GM23338 (cell line): ENCODE measurements at regions not wholly inside any gene's neighbourhood (a gene's known extent, or its start where the extent isn't known, plus 50 kb on each side); places are given as distances from the start of the nearest gene placed in this dataset.
A peak's percentile ranks its signal among the peaks of the same experiment; 100 is the strongest.

Experiments
- ATAC-seq: fragments of 200-7000 bp; cut with Tn5 transposase; 3 replicates; pipeline ENCODE4 v1.9.1; 2020
- DNase-seq: peaks from one replicate; pipeline ENCODE4 v3.0.0-alpha.2; 2015; ENCODE audit warnings: low spot score
- H2AFZ ChIP-seq: fragments of 200-600 bp; sonication (generic); 2 replicates; pipeline ENCODE4 v1.8.0; 2016; ENCODE audit warnings: antibody characterized with exemption, mild to moderate bottlenecking, moderate library complexity
- H3F3A ChIP-seq: fragments of 200-600 bp; sonication (generic); replicated peaks from 2 replicates; pipeline ENCODE4 v1.8.0; 2017; ENCODE audit warnings: antibody characterized with exemption, mixed run types, low read depth
- H3K27ac ChIP-seq: fragments of 200-600 bp; sonication (generic); 2 replicates; pipeline ENCODE4 v1.6.1; 2016; ENCODE audit warnings: low read depth
- H3K27me3 ChIP-seq: fragments of 200-600 bp; sonication (generic); 2 replicates; pipeline ENCODE4 v1.8.0; 2016; ENCODE audit warnings: mild to moderate bottlenecking, mixed run types, moderate library complexity; ENCODE audit not compliant: insufficient read depth
- H3K36me3 ChIP-seq: fragments of 200-600 bp; sonication (generic); 2 replicates; pipeline ENCODE4 v1.8.0; 2016; ENCODE audit warnings: mild to moderate bottlenecking; ENCODE audit not compliant: insufficient read depth
- H3K4me1 ChIP-seq: fragments of 200-600 bp; sonication (generic); 2 replicates; pipeline ENCODE4 v1.8.0; 2016; ENCODE audit warnings: mild to moderate bottlenecking, moderate library complexity; ENCODE audit not compliant: insufficient read depth
- H3K4me2 ChIP-seq: fragments of 200-600 bp; sonication (generic); 2 replicates; pipeline ENCODE4 v1.7.1; 2017; ENCODE audit warnings: mixed run types
- H3K4me3 ChIP-seq: fragments of 200-600 bp; sonication (generic); 2 replicates; pipeline ENCODE4 v1.6.1; 2016; ENCODE audit warnings: mixed run types
- H3K79me2 ChIP-seq: fragments of 200-600 bp; sonication (generic); replicated peaks from 2 replicates; pipeline ENCODE4 v1.8.0; 2017; ENCODE audit warnings: mild to moderate bottlenecking; ENCODE audit not compliant: insufficient read depth
- H3K9me2 ChIP-seq: fragments of 200-600 bp; sonication (generic); 2 replicates; pipeline ENCODE4 v1.8.0; 2017; ENCODE audit not compliant: insufficient read depth
- H4K20me1 ChIP-seq: fragments of 200-600 bp; sonication (generic); replicated peaks from 2 replicates; pipeline ENCODE4 v1.8.0; 2017; ENCODE audit warnings: mild to moderate bottlenecking; ENCODE audit not compliant: insufficient read depth
- H3K27ac Mint-ChIP-seq: 2 replicates; pipeline ENCODE4 v1.8.0; 2020; ENCODE audit warnings: inconsistent platforms, mild to moderate bottlenecking, moderate library complexity, mixed read lengths
- H3K27me3 Mint-ChIP-seq: 3 replicates; pipeline ENCODE4 v1.8.0; 2022; ENCODE audit warnings: low read depth, mild to moderate bottlenecking, moderate library complexity, mixed read lengths, inconsistent platforms; ENCODE audit not compliant: insufficient read depth, poor library complexity
- H3K36me3 Mint-ChIP-seq: 3 replicates; pipeline ENCODE4 v1.8.0; 2021; ENCODE audit warnings: low read depth, mild to moderate bottlenecking, inconsistent platforms, moderate library complexity, mixed read lengths
- H3K4me1 Mint-ChIP-seq: 3 replicates; pipeline ENCODE4 v1.8.0; 2020; ENCODE audit warnings: mild to moderate bottlenecking, inconsistent platforms, mixed read lengths
- H3K4me3 Mint-ChIP-seq: 3 replicates; pipeline ENCODE4 v1.8.0; 2021; ENCODE audit warnings: moderate library complexity, mild to moderate bottlenecking, inconsistent platforms, mixed read lengths
- H3K9me3 Mint-ChIP-seq: 3 replicates; pipeline ENCODE4 v1.8.0; 2020; ENCODE audit warnings: moderate library complexity, mild to moderate bottlenecking, inconsistent platforms, mixed read lengths
- CREB1 ChIP-seq: fragments of 250-450 bp; sonication (Bioruptor Pico); IDR thresholded peaks from 2 replicates; pipeline ENCODE4 v1.5.0; 2020; ENCODE audit warnings: low read depth, mild to moderate bottlenecking, moderate library complexity
- CTCF ChIP-seq, 2 experiments: fragments of 200-600 bp in 1 of 2; sonication (generic) in 1 of 2; conservative IDR thresholded peaks; 2 replicates each; pipeline versions ENCODE4 v1.5.1 to v1.6.1; 2016 to 2017; ENCODE audit warnings: antibody characterized with exemption in 2 of 2, low read depth in 2 of 2, mild to moderate bottlenecking in 2 of 2, moderate library complexity in 1 of 2
- EZH2phosphoT487 ChIP-seq: fragments of 200-600 bp; sonication (generic); IDR thresholded peaks from one replicate; pipeline ENCODE4 v1.8.1; 2018; ENCODE audit warnings: antibody characterized with exemption; ENCODE audit not compliant: unreplicated experiment
- JUNB ChIP-seq: IDR thresholded peaks from one replicate; pipeline ENCODE4 v1.6.1; 2016; ENCODE audit warnings: antibody characterized with exemption; ENCODE audit not compliant: unreplicated experiment
- NANOG ChIP-seq: IDR thresholded peaks from 2 replicates; pipeline ENCODE4 v1.6.1; 2016; ENCODE audit warnings: antibody characterized with exemption, borderline replicate concordance
- POLR2AphosphoS5 ChIP-seq: IDR thresholded peaks from 2 replicates; pipeline ENCODE4 v1.6.1; 2016; ENCODE audit warnings: antibody characterized with exemption, low read depth
- STAT1 ChIP-seq: IDR thresholded peaks from one replicate; pipeline ENCODE4 v1.6.1; 2016; ENCODE audit warnings: antibody characterized with exemption; ENCODE audit not compliant: unreplicated experiment
- ZNF114 ChIP-seq: fragments of 250-450 bp; sonication (Bioruptor Pico); IDR thresholded peaks from 2 replicates; pipeline ENCODE4 v1.5.0; 2020; ENCODE audit warnings: mild to moderate bottlenecking, moderate library complexity
- ZNF331 ChIP-seq: fragments of 250-450 bp; sonication (Bioruptor Pico); IDR thresholded peaks from 2 replicates; pipeline ENCODE4 v1.5.0; 2020; ENCODE audit warnings: low read depth, mild to moderate bottlenecking, moderate library complexity
- TF ChIP-seq, protein P1 (sequence below): IDR thresholded peaks from 2 replicates; pipeline ENCODE4 v1.6.1; 2016; ENCODE audit warnings: antibody characterized with exemption

DNA sequence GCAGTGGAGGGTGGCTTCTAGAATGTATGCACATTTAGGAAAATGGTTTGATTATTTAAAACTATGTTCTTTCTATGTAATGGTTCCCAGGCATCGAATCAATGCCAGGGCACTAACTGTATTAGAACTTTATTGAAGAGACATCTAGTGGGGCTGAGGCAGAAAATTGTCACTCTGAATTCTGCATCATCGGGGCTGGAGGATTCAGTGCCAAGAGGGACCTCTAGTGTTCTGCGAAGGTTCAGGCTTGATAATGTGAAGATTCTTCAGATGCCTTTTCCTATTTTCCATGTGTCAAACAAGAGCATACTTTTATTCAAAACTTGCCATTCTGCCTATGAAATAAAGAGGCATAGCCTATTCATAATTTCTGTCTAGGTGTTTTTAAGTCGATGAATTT is 146.3 kb downstream of the CAND1 start:
- peak; percentile 77 for DNase-seq

GRCh38 chr12:67419810-67420209 is 150.7 kb downstream of the CAND1 start:
- Mint-ChIP-seq H3K36me3 (no peaks in the 10 kb centered on the region), H3K27me3 (peaks cover 2% of the 10 kb centered on the region), H3K4me3 (no peak overlapping the region), H3K27ac (peak overlapping the region; percentile 95), H3K4me1 (peaks cover 25% of the 10 kb centered on the region), H3K9me3 (no peaks in the 10 kb centered on the region; the same call in 2 of the 3 replicates)
- H2AFZ ChIP-seq, result no peak overlapping the region
- H3K27ac ChIP-seq, result no peak overlapping the region
- H3K27me3 ChIP-seq, result no peaks in the 10 kb centered on the region
- DNase-seq (peak; percentile 64), ATAC-seq (peak; percentile 43)
- peaks cover 21% of the 10 kb centered on the region for H3K4me1 ChIP-seq
- H3K36me3 ChIP-seq, result no peaks in the 10 kb centered on the region
- H3K4me2 ChIP-seq, result no peak overlapping the region
- no peaks in the 10 kb centered on the region for H3K79me2 ChIP-seq
- no peaks in the 10 kb centered on the region for H3F3A ChIP-seq
- H3K4me3 ChIP-seq, result no peak overlapping the region
- H4K20me1 ChIP-seq, result no peaks in the 10 kb centered on the region
- no peaks in the 10 kb centered on the region for H3K9me2 ChIP-seq
- TF ChIP-seq CREB1 (CRISPR knock-in tag), result no peak
- no peak for TF ChIP-seq ZNF114 (CRISPR knock-in tag)
- TF ChIP-seq JUNB, result no peak
- TF ChIP-seq ZNF331, result no peak
- TF ChIP-seq NANOG, result no peak
- no peak for TF ChIP-seq EZH2phosphoT487
- no peak for TF ChIP-seq POLR2AphosphoS5
- TF ChIP-seq, protein P1, sequence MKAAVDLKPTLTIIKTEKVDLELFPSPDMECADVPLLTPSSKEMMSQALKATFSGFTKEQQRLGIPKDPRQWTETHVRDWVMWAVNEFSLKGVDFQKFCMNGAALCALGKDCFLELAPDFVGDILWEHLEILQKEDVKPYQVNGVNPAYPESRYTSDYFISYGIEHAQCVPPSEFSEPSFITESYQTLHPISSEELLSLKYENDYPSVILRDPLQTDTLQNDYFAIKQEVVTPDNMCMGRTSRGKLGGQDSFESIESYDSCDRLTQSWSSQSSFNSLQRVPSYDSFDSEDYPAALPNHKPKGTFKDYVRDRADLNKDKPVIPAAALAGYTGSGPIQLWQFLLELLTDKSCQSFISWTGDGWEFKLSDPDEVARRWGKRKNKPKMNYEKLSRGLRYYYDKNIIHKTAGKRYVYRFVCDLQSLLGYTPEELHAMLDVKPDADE, result no peak
- TF ChIP-seq STAT1, result no peak
- no peak for TF ChIP-seq CTCF (conservative IDR thresholded peaks at IDR 0.05; ENCODE audit: low read depth in 2 of 2)

More for the DNA sequence above, 146.3 kb downstream of the CAND1 start:
- peaks cover 29% of the 10 kb centered on the region for H3K4me1 ChIP-seq
- no peak overlapping the region for H3K4me3 ChIP-seq
- H3K4me1 Mint-ChIP-seq, result peaks cover 34% of the 10 kb centered on the region
- H3K4me3 Mint-ChIP-seq, result no peak overlapping the region
- ATAC-seq, result peak; percentile 80
- peaks cover 2% of the 10 kb centered on the region; the same call in 1 of the 3 replicates for H3K36me3 Mint-ChIP-seq
- H2AFZ ChIP-seq, result no peak overlapping the region
- no peaks in the 10 kb centered on the region for H3F3A ChIP-seq
- no peak overlapping the region for H3K4me2 ChIP-seq
- H3K9me2 ChIP-seq, result no peaks in the 10 kb centered on the region
- no peak overlapping the region for H3K27ac Mint-ChIP-seq
- peaks cover 2% of the 10 kb centered on the region for H3K27me3 Mint-ChIP-seq
- H4K20me1 ChIP-seq, result no peaks in the 10 kb centered on the region
- TF ChIP-seq POLR2AphosphoS5 (no peak), CTCF (conservative IDR thresholded peaks at IDR 0.05; ENCODE audit: low read depth in 2 of 2) (peak; percentile 69 to 86)
- H3K27me3 ChIP-seq, result no peaks in the 10 kb centered on the region
- peaks cover 3% of the 10 kb centered on the region; the same call in 2 of the 3 replicates for H3K9me3 Mint-ChIP-seq
- no peaks in the 10 kb centered on the region for H3K36me3 ChIP-seq
- H3K27ac ChIP-seq, result no peak overlapping the region
- no peaks in the 10 kb centered on the region for H3K79me2 ChIP-seq
